ENCODE measurements at regions not wholly inside any gene's neighbourhood (a gene's known extent, or its start where the extent isn't known, plus 50 kb on each side); places are given as distances from the start of the nearest gene placed in this dataset.
"Not testable (repeated sequence)": the region's sequence is repeated elsewhere in the genome, so short reads cannot be mapped to it uniquely, and the experiment has no call there.

DNA sequence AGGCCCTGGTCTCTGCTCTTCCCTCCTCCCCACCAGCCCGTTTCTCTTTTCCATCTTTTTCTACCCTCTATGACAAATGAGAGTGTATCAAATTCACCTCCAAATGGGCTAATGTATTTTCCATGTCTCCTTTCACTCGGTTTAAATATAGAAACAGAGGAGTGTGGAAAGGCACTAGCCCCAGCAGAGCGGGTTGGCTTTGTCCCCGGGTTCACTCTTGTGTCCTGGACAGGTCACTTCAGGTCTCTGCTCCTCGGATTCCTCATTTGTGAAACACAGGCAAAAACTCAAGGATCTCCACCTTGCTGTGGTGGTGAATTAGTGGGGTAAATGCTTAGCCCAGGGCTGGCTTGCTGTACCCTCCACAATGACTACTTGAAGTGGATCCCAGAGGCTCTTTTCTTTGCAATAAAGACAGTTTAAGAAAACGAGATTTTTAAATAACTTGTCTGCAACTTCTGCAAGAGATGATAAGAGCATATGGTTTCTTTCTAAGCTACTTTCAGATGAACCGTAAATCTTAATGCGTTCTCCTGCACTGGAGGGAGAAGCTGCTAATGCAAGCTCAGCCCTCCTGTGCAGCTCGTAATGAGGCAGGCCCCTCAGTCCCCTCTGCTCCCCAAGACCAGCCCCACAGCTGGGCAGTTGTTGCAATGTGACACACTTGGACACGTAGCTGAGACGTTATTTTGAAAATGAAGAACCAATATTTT, 292.9 kb downstream of the THBS2 start:
- DNase-seq: no peak

DNA sequence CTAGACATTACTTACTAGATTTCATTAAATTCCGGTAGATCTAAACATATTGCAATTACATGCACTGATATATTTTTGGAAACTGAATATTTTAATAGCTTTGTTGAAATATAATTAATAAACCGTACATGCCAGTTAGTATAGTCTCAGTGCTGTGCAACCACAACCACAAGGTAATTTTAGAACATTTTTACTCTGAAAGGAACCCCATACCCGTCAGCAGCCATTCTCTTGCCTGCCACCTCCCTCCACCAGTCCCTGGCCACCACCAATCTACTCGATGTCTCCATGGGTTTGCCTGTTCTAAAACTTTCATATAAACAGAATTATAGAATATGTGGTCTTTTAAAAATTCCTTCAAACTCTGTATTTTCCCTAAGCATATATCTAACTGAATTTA, 293.9 kb downstream of the THBS2 start:
- DNase-seq: no peak

DNA sequence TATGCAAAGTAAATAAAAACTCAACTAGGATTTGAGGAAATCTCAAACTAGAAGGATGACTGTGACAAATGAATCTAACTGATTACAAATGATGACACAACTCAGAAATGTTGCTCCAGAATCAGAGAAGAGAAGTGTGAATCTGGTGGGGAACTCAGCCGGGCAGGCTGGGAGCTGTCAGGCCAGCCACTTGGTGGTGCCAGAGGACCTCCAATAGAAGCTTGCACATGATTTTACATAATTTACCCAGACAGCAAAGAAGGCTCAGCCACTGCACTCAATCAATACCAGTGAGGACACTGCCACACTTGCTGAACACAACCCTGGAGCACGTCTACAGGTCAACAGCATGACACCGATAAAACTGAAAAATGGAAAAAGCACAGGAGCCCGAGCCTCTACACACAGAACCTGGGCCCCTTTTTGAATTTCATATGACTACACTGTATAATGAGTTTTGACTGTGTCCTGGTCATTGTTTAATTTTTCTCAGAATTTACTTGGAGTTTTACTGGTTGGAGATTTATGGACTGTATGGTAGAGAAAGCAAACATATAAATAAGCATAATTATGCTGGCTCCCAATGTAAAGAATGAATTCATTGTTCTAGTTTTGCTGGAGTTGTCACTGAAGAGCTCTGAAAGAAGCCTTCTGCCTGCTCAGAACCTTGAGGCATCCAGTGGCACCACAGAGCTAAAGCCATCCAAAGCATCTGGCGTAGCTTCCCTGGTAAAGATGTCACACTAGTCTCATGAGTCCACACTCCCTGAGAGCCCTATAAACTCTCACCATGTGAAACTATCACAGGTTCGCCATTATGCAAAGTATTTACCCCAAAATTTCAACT, 296.5 kb downstream of the THBS2 start:
- DNase-seq: peak; percentile 41

DNA sequence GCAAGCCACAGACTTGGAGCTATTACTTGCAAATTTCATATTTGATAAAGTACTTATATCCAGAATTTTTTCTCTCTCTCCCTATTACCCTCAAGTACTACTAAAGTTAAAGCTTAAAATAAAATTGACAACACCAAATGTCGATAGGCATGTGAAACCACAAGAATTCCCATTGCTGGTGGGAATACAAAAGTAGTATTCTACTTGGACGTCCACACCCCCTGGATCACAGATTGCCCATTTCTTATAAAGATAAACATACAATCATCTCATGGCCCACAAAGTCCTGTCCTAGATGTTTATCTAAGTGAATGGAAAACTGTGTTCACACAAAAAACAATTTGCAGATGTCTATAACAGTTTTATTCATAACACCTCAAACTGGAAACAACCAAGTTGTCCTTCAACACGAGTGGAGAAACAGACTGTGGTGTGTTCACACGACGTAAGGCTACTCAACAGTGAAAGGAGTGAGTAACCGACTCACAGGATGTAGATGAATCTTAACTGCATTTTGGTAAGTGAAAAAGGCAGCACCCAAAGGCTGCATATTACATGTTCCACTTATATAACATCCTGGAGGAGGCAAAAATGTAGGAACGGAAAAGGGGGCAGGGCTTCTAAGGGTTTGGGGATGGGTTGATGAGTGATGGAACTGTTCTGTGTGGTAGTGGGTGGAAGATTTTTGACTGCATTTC, 297.4 kb downstream of the THBS2 start:
- no peak for DNase-seq

DNA sequence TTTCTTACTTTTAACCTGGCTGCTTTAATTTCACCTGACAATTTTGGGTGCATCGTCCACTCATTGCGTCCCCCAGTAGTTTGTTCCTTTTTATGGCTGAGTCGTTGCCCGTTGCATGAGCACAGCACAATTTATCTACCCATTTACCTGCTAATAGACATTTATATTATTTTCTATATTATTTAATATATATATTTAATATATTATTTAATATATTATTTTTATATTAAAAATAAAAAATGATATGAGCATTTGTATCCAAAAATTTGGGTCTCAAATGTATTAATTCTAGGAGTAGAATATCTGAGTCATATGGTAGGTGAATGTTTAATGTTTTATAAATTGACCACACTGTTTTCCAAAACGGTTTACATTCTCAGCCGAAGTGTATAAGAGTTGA, 300.2 kb downstream of the THBS2 start:
- DNase-seq: no peak

DNA sequence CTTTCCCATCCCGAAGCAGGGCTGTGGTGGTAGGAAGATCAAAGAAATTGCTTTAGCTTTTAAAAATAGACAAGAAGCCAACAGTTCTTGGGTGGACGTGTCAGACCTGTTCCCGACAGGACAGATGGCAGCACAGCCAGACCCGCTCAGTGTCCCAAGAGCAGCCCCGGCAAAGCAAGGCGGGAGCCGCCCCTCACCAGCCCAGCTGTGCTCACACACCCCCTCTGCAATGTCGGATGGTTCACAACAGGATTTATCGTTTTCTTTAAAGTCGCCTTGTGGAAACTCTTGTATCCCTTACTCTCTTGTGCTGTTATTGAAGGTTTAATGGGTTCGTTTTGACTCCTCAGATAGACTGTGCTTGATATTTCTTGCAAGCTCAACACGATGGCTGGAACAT, 302.4 kb downstream of the THBS2 start:
- DNase-seq: no peak

DNA sequence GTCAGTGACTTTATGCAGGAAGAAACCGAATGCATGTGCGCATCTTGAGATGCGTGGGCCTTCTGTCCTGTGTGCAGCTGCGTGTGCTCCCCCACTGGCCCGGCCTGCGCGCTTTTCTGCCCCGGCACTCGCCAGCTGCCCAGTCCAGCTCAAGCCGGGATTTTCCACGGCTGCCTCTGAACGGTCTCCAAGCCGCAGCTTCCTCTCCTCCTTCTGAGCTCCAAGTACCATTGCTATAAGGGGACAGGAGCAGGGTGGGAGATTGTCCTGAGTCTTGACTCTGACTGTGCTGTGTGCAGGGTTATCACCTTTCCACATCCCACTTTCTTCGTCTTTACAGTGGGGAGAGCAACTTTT, 302.8 kb downstream of the THBS2 start:
- no peak for DNase-seq

DNA sequence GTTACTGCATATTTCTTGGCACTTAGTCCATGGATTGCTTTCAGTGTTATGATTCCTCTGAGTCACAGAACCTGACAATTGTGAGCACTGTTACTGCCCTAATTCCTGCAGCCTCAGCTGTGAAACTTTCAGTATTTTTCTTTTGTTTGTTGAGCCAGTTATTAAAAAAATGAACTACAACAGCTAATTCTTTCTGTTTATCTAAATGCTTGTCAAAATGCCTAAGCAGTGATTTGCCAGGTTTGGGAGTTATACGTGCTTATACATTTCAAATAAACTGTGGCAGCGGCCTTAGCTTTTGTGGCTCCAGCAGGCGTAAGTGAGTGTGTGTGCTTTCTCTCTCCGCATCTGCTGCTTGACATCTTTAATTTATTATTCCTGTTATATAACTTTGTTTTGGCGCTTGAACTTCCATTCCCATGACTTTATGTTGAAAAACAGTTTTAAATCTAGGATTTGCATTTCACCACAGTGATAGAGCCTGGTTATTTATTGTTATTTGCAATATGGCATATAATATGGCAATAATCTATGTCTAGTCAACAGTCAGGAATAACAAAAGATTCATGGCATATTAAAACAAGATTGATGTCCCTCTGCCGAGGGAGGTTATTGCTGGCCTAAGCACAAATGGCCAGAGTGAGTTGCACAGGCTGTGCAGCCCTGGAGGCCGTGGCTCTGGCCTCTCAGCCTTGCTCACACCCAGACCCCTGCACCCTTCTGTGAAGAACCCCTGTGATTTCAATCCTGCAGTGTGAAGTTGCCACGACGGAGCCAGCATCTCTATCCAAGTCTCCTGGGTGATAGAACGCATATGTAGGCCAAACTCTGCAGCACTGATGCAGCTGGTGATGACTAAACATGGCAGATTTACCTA, 303.4 kb downstream of the THBS2 start:
- no peak for DNase-seq

DNA sequence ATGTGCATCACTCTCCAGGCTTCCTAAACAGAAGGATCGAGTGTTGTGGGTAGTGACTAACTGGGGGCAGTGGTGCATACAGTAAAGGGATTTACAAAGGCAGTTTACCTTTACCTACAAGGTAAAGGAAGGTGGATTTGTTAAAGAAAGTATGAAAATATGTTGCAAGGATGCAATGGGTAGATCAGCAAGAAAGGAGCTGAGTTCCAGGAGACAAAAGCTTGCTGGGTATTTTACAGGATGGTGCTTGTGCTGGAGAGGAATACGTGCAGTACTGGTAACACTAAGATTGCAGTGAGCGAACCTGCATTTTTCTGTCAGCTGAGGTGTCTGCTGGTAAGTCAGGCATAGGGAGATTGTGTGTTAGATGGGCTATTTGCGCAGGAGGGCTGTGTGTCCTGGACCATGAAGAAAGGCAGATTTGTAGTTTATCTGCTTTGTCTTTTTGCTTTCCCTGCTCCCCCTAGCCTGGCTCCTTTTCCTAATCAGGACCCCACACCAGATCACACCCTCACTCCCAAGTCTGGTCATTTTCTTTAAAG, 304.6 kb downstream of the THBS2 start:
- no peak for DNase-seq

DNA sequence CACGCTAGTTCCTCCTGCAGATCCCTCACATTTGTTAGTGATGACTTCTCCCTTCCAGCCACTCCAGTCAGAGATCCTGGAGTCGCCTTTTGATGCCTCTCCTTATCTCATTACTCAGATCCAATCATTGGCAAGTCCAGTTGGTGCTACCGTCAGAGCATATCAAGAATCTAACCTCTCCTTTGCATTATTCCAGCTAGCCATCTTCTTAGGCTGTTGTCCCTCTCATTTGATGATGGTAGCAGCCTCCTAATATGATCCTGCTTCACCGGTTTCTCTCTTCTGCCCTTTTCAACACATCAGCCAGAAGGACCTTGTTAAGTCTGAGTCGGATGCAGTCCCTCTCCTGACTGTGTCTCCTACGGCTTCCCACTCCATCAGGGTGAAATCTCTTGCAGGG, 305.6 kb downstream of the THBS2 start:
- DNase-seq: no peak

DNA sequence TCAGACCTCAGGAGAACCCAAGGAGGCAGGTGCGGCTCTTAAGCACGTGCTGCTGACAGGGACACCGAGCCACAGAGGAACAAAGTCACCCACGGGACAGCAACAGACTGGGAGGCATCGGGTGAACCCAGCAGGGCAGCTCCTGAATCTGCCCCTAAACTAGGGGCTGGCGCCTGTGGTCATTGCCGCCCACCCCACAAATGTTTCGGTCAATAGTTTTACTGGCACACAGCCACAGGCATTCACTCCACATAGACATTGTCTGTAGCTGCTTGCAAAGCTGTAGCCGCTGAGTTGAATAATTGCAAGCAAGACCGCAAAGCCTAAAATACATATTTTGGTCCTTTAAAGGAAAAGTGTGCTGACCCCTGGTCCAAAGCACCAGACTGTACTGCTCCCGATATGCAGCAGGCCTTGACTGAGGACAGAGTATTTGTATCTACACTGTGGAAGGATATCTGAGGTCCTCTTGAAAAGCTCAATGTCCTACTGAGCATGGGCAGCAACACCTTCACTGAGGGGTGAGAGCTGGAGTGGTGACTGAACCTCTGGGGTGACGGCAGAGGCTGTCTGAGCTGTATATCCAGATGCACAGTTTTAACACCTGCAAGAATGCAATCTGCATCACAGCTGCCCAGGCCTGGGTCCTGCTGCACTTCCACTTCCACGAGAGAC, 310.3 kb downstream of the THBS2 start:
- DNase-seq: no peak

DNA sequence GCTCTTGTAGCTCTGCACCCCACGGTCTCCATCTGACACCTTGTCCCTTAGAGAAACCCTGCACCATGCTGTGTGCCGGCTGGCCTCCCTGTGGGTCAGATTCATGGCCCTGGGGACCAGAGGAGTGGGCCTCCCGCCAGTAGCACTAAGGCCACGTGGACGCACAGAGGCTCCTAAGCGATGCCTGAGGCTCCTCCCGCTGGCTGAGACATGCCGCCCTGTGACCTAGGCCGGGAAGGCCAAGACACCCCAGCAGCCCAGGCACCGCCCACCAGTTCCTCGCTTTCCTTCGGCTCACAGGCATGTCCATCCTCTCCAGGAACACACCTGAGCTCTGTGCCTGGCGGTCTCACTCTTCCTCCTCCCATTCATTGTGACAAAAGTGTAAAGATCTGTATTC, 311.0 kb downstream of the THBS2 start:
- no peak for DNase-seq

DNA sequence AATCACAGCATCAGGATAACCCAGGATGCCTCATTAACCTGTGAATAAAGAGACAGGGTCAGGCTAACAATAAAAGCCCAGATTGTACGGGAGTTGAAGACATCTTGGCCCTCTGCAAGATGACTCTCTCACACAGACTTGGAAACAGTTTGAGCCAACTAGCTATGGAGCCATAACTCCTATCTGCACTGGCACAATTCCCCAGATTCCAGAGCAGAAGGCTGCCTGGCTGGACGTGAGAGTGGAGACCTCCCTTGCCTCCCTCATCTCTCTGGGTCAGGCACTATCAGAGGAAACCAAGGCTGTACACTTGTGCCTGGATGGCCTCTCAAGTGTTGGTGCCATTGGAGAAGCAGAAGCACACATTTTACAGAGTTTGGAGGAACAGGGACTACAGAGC, 312.6 kb downstream of the THBS2 start:
- DNase-seq: no peak

DNA sequence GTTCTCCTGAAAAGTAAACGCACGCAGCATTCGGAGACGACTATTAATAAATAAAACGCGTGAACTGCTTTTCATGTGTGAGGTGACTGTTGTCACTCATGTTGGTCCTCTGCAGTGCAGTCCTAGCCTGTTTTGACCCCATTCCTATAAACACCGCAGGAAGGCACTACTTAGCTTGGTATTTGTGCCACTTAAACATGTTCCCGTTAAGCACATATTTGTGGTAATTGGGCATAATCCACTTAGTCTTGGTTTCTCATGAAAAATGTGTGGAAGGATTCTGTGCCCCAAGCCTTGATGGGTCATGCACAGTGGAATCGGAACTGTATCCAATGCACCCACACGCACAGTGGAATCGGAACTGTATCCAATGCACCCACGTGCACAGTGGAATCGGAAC, 313.9 kb downstream of the THBS2 start:
- no peak for DNase-seq

DNA sequence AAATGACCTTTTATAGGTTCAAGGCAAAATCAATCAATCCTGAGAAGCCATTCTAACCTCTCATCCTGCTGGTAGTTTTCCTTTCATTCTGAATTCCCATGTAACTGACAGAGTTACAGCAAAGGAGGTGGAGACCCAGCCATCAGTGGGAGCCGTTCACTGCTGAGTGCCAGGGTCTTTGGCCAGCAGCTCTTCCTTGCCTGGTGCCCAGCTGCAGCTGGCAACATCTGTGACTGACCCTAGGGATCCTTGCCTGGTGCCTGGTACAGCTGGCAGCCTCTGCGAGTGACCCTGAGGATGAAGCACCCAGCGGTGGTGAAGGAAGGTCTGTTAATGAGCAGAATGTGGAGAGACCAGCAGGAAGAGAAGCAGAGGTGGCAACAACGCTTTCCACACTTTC, 314.6 kb downstream of the THBS2 start:
- no peak for DNase-seq

DNA sequence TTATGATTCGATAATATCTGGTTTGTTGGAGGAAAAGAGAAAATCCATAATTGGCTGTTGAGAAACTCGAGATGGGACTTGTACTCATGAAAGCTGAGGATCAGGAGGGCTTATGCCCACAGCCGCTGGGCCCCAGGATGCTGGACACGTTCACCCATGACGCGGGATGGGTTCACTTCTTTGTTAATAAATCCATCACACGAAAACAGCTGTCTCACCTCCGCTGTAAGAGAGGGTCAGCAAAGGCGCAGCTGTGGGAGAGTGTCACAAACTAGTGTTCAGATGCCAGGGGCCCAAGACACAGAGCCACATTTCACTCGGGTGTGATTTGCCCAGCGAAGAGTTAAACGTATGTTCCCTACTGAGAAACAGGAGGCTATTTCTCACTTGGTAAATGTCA, 315.1 kb downstream of the THBS2 start:
- DNase-seq: no peak

DNA sequence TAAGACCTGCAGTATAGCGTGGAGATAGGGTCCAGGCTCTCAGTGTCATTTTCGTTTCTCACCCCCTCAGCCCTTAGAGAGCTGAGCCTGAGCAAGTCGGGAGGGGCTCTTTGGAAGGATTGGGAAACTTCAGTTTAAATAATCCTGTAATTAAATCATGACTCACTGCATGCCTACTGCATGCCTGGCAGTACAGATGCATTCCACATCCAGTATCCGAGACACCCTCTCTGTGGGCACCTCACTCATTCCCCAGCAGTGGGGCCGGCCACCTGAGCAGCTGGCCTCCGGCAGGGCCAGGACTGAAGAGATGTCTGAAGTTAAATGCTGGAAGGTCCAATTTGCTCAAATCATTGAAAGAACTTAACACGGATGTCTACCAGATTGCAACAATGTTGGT, 316.6 kb downstream of the THBS2 start:
- no peak for DNase-seq

DNA sequence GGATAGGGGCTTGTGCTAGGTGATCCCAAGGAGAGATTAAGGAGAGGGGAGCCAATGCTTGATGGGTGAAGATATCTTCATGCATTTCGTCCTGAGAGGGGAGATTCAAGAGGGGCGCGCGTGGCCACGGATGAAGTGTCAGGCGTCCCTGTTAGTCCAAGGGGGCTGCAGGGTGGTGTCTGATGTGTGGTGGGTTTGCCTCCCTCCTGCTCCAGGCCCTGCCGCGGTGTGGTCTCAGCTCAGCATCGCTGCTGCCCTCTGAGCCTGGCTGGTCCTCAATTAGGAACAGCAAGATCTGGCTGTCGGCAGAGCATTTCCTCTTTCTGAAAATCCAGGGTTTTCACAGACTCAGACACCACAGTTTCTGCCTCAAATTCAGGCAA, 318.0 kb downstream of the THBS2 start:
- DNase-seq: no peak

DNA sequence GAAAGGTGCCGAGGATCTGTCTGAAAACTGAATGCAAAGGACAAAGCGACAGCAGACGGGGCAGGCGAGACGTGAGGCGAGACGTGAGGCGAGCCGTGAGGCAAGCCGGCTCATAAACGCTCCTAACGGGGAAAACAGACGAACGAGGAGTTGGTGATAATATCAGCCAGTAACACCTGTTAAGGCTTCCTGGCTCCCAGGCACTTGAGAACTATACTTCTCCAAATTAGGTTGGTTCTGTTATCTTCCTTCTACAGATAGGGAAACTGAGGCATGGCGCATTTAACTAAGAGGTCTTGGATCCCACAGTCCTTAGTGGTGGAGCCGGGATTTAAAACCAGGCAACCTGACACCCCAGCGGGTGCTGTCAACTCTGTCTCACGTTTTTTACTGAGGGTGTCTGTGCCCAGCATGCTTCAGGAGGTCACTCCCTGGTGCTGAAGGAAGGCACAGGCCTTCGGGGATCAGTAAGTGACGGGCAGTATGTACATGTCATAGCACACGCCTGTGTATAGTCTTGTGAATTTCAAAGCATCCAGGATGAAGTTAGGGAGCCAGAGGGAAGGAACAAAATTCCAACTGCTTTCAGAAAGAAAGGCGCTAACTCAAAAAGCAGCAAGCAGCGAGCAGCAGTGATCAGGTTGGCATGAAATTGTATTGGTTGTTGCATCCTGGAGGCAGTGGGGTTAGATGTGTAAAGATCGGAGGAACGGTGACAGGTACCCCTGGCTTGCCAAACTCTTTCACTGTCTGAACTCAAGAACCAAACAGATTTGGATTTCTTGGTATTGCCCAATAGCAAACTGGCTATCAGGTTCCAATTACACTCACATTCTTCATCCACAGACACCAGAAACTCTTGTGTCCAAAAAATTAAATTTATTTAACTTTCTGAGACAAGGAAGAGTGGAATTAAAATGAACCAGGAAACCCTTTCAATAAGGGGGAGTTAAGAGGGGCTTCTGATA, 318.7 kb downstream of the THBS2 start:
- no peak for DNase-seq

DNA sequence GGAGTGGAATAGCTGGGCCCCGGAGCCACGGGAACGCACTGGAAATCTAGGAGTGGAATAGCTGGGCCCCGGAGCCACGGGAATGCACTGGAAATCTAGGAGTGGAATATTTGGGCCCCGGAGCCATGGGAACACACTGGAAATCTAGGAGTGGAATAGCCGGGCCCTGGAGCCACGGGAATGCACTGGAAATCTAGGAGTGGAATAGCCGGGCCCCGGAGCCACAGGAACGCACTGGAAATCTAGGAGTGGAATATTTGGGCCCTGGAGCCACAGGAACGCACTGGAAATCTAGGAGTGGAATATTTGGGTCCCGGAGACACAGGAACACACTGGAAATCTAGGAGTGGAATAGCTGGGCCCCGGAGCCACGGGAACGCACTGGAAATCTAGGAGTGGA, 321.5 kb downstream of the THBS2 start:
- DNase-seq: not testable (repeated sequence)

DNA sequence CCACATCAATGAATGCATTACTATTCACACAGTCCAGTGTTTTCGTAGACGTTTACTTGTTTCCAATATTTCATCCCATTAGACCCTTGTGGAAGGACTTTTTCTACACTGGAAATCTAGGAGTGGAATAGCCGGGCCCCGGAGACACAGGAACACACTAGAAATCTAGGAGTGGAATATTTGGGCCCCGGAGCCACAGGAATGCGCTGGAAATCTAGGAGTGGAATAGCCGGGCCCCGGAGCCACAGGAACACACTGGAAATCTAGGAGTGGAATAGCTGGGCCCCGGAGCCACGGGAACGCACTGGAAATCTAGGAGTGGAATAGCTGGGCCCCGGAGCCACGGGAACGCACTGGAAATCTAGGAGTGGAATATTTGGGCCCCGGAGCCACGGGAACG, 322.6 kb downstream of the THBS2 start:
- DNase-seq: not testable (repeated sequence)
